ENCODE measurements at regions not wholly inside any gene's neighbourhood (a gene's known extent, or its start where the extent isn't known, plus 50 kb on each side); places are given as distances from the start of the nearest gene placed in this dataset.
A peak's percentile ranks its signal among the peaks of the same experiment; 100 is the strongest.

GRCh38 chr5:145218982-145219381 lies 616.2 kb downstream of the PRELID2 start:
- no peak for DNase-seq
- H3K4me3 ChIP-seq (ENCODE audit: low read depth, low read length) = no peak overlapping the region
- H3K36me3 ChIP-seq (replicated peaks) = no peaks in the 10 kb centered on the region
- H3K27me3 ChIP-seq (replicated peaks) = no peaks in the 10 kb centered on the region
- no peak overlapping the region for H3K27ac ChIP-seq
- no peak for TF ChIP-seq CTCF (IDR thresholded peaks at IDR 0.05; ENCODE audit: low read depth, low read length, missing control alignments)
- in situ Hi-C loops (cut with HindIII; ENCODE audit: low pct_ligation_motif_present, low sequenced_read_pairs) = no loop called here

- Histone ChIP-seq H3K36me3 (replicated peaks) (no peaks in the 10 kb centered on the region), H3K27ac (no peak overlapping the region), H3K27me3 (replicated peaks) (no peaks in the 10 kb centered on the region), H3K4me3 (ENCODE audit: low read depth, low read length) (no peak overlapping the region)
- in situ Hi-C loops (cut with HindIII; ENCODE audit: low pct_ligation_motif_present, low sequenced_read_pairs) = no loop called here
- no peak for DNase-seq
- TF ChIP-seq CTCF (IDR thresholded peaks at IDR 0.05; ENCODE audit: low read depth, low read length, missing control alignments) = no peak
Observed at GRCh38 chr5:145218019-145218418, 617.1 kb downstream of the PRELID2 start.

- in situ Hi-C loops (cut with HindIII; ENCODE audit: low pct_ligation_motif_present, low sequenced_read_pairs) = no loop called here
- Histone ChIP-seq H3K36me3 (replicated peaks) (no peaks in the 10 kb centered on the region), H3K4me3 (ENCODE audit: low read depth, low read length) (no peak overlapping the region), H3K27ac (no peak overlapping the region), H3K27me3 (replicated peaks) (no peaks in the 10 kb centered on the region)
- no peak for DNase-seq
- TF ChIP-seq CTCF (IDR thresholded peaks at IDR 0.05; ENCODE audit: low read depth, low read length, missing control alignments) = no peak
Observed at GRCh38 chr5:145210020-145210419, 625.1 kb downstream of the PRELID2 start.

GRCh38 chr5:145205546-145205945 lies 629.6 kb downstream of the PRELID2 start:
- H3K27ac ChIP-seq = no peak overlapping the region
- no peaks in the 10 kb centered on the region for H3K36me3 ChIP-seq (replicated peaks)
- in situ Hi-C loops (cut with HindIII; ENCODE audit: low pct_ligation_motif_present, low sequenced_read_pairs) = no loop called here
- TF ChIP-seq CTCF (IDR thresholded peaks at IDR 0.05; ENCODE audit: low read depth, low read length, missing control alignments) = no peak
- H3K4me3 ChIP-seq (ENCODE audit: low read depth, low read length) = no peak overlapping the region
- no peak for DNase-seq
- H3K27me3 ChIP-seq (replicated peaks) = no peaks in the 10 kb centered on the region

- in situ Hi-C loops (cut with HindIII; ENCODE audit: low pct_ligation_motif_present, low sequenced_read_pairs) = no loop called here
- H3K27me3 ChIP-seq (replicated peaks) = no peaks in the 10 kb centered on the region
- no peaks in the 10 kb centered on the region for H3K36me3 ChIP-seq (replicated peaks)
- no peak overlapping the region for H3K4me3 ChIP-seq (ENCODE audit: low read depth, low read length)
- TF ChIP-seq CTCF (IDR thresholded peaks at IDR 0.05; ENCODE audit: low read depth, low read length, missing control alignments) = no peak
- H3K27ac ChIP-seq = no peak overlapping the region
- DNase-seq = no peak
Observed at GRCh38 chr5:145204743-145205142, 630.4 kb downstream of the PRELID2 start.

GRCh38 chr5:145203193-145203592 lies 631.9 kb downstream of the PRELID2 start:
- DNase-seq = peak; percentile 36
- in situ Hi-C loops (cut with HindIII; ENCODE audit: low pct_ligation_motif_present, low sequenced_read_pairs) = no loop called here
- Histone ChIP-seq H3K27ac (no peak overlapping the region), H3K36me3 (replicated peaks) (no peaks in the 10 kb centered on the region), H3K4me3 (ENCODE audit: low read depth, low read length) (no peak overlapping the region), H3K27me3 (replicated peaks) (no peaks in the 10 kb centered on the region)
- TF ChIP-seq CTCF (IDR thresholded peaks at IDR 0.05; ENCODE audit: low read depth, low read length, missing control alignments) = no peak
